HEK293T (cell line): ENCODE measurements at regions not wholly inside any gene's neighbourhood (a gene's known extent, or its start where the extent isn't known, plus 50 kb on each side); places are given as distances from the start of the nearest gene placed in this dataset.

Experiments
- BHLHE40 ChIP-seq: fragments of 450-650 bp; IDR thresholded peaks from 2 replicates; pipeline ENCODE4 v1.6.1; 2016; ENCODE audit warnings: mild to moderate bottlenecking, moderate library complexity, borderline replicate concordance
- CTBP1 ChIP-seq: fragments of 450-650 bp; IDR thresholded peaks from 2 replicates; pipeline ENCODE4 v1.6.1; 2016; ENCODE audit warnings: borderline replicate concordance
- ELF4 ChIP-seq: fragments of 450-650 bp; IDR thresholded peaks from 2 replicates; pipeline ENCODE4 v1.6.1; 2017; ENCODE audit warnings: antibody characterized with exemption
- FOXA1 ChIP-seq: fragments of 450-650 bp; IDR thresholded peaks from 2 replicates; pipeline ENCODE4 v1.6.1; 2016; ENCODE audit warnings: mild to moderate bottlenecking
- FOXK2 ChIP-seq: fragments of 450-650 bp; IDR thresholded peaks from 2 replicates; pipeline ENCODE4 v1.6.1; 2016; ENCODE audit warnings: mild to moderate bottlenecking
- FOXM1 ChIP-seq: fragments of 450-650 bp; IDR thresholded peaks from 2 replicates; pipeline ENCODE4 v1.6.1; 2017; ENCODE audit warnings: mild to moderate bottlenecking, borderline replicate concordance
- HDGF ChIP-seq: fragments of 450-650 bp; IDR thresholded peaks from 2 replicates; pipeline ENCODE4 v1.6.1; 2017; ENCODE audit warnings: antibody characterized with exemption, borderline replicate concordance
- L3MBTL2 ChIP-seq: fragments of 450-650 bp; conservative IDR thresholded peaks from 2 replicates; pipeline ENCODE4 v1.6.1; 2016; ENCODE audit warnings: mild to moderate bottlenecking
- NFRKB ChIP-seq: fragments of 450-650 bp; IDR thresholded peaks from 2 replicates; pipeline ENCODE4 v1.6.1; 2016; ENCODE audit warnings: mild to moderate bottlenecking, moderate library complexity
- PKNOX1 ChIP-seq: fragments of 450-650 bp; IDR thresholded peaks from 2 replicates; pipeline ENCODE4 v1.6.1; 2016
- SP1 ChIP-seq: fragments of 450-650 bp; IDR thresholded peaks from 2 replicates; pipeline ENCODE4 v1.6.1; 2017
- SUZ12 ChIP-seq: fragments of 450-650 bp; IDR thresholded peaks from 2 replicates; pipeline ENCODE4 v1.6.1; 2016; ENCODE audit warnings: mild to moderate bottlenecking
- TARDBP ChIP-seq: fragments of 450-650 bp; IDR thresholded peaks from 2 replicates; pipeline ENCODE4 v1.6.1; 2016
- ZNF384 ChIP-seq: fragments of 450-650 bp; IDR thresholded peaks from 2 replicates; pipeline ENCODE4 v1.6.1; 2016

GRCh38 chr1:102050556-102050955 is 53.8 kb upstream of the OLFM3 start:
- TF ChIP-seq FOXM1 (no peak), FOXK2 (no peak), TARDBP (no peak), SP1 (no peak), ZNF384 (no peak), L3MBTL2 (no peak), SUZ12 (no peak), BHLHE40 (no peak), HDGF (no peak), FOXA1 (no peak), ELF4 (no peak), NFRKB (no peak), PKNOX1 (no peak), CTBP1 (no peak)
